Prostate gland (tissue), 2 donors: ENCODE measurements at regions not wholly inside any gene's neighbourhood (a gene's known extent, or its start where the extent isn't known, plus 50 kb on each side); places are given as distances from the start of the nearest gene placed in this dataset.

Experiments used
- DNase-seq: peaks from one replicate; pipeline ENCODE4 v3.0.0-alpha.2; 2019; ENCODE audit warnings: low spot score
- H3K27ac ChIP-seq, 2 donors: fragments of 200-600 bp; sonication (generic); 2 replicates each; pipeline ENCODE4 v1.5.1; 2017 to 2019
- H3K27me3 ChIP-seq: fragments of 200-600 bp; sonication (generic); replicated peaks from 2 replicates; pipeline ENCODE4 v1.5.1; 2019; ENCODE audit not compliant: insufficient read depth
- H3K36me3 ChIP-seq, 2 donors: fragments of 200-600 bp; sonication (generic); 1 replicate in 1 of 2; 2 replicates in 1 of 2; pipeline versions ENCODE4 v1.5.1 to v1.8.1; 2017 to 2019
- H3K4me1 ChIP-seq: fragments of 200-600 bp; sonication (generic); replicated peaks from 2 replicates; pipeline ENCODE4 v1.5.1; 2019
- H3K4me3 ChIP-seq, 2 donors: fragments of 200-600 bp; sonication (generic); 2 replicates each; pipeline ENCODE4 v1.5.1; 2017 to 2019
- H3K9me3 ChIP-seq: fragments of 200-600 bp; sonication (generic); 2 replicates; pipeline ENCODE4 v1.5.1; 2017
- POLR2A ChIP-seq: fragments of 450-650 bp; IDR thresholded peaks from one replicate; pipeline ENCODE4 v1.6.1; 2016; ENCODE audit warnings: antibody characterized with exemption, mild to moderate bottlenecking
- POLR2AphosphoS5 ChIP-seq: sonication (generic); formaldehyde crosslinking; IDR thresholded peaks from one replicate; pipeline ENCODE4 v1.6.1; 2017; ENCODE audit warnings: antibody characterized with exemption
- WGBS: methylation state at CpG from one replicate; pipeline ENCODE4 v1.1.5; 2018; 5-methylcytosine and 5-hydroxymethylcytosine counted together
- intact Hi-C: fragments of 100-400 bp; cut with DNase I; formaldehyde crosslinking; loops from one replicate; pipeline ENCODE4 v1.14.2; 2022
- TF ChIP-seq, protein P1 (sequence below), 4 experiments: fragments of 200-600 bp in 2 of 4; fragments of 450-650 bp in 2 of 4; sonication (generic) in 2 of 4; IDR thresholded peaks; 1 replicate in 3 of 4; 2 replicates in 1 of 4; pipeline ENCODE4 v1.5.1; 2016 to 2019; ENCODE audit warnings: antibody characterized with exemption in 4 of 4, mild to moderate bottlenecking in 2 of 4, moderate library complexity in 2 of 4

DNA sequence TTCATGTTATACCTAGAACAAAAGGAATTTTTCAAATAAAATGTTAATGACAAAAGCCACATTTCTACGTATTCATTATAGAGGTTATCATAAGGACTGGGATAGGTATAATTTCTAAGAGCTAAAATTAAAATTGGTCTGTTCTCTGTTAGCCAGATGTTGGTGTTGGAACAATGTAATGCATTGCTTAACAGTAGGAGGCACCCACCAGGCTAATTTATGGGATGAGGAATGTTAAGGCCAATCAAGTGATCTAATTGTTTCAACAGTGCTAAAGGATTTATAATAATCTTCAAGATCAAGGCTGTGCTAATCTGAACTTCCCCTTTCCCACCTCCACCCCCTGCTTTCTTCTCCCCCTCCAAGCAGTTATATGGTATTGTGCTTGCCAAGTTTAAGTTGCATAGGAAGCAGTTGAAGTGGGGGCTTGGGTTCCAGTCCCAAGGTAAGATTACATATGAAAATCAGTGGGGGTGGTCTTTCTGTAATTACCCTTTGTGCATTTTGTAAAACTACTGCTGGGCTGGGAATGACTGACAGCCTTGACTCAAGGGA is 89.2 kb upstream of the BACH2 start:
- WGBS = 92% methylated on average over 1 of the region's 1 CpG
- H3K27me3 ChIP-seq = no peaks in the 10 kb centered on the region
- no peaks in the 10 kb centered on the region for H3K9me3 ChIP-seq
- TF ChIP-seq POLR2A (no peak), POLR2AphosphoS5 (no peak)
- TF ChIP-seq, protein P1, sequence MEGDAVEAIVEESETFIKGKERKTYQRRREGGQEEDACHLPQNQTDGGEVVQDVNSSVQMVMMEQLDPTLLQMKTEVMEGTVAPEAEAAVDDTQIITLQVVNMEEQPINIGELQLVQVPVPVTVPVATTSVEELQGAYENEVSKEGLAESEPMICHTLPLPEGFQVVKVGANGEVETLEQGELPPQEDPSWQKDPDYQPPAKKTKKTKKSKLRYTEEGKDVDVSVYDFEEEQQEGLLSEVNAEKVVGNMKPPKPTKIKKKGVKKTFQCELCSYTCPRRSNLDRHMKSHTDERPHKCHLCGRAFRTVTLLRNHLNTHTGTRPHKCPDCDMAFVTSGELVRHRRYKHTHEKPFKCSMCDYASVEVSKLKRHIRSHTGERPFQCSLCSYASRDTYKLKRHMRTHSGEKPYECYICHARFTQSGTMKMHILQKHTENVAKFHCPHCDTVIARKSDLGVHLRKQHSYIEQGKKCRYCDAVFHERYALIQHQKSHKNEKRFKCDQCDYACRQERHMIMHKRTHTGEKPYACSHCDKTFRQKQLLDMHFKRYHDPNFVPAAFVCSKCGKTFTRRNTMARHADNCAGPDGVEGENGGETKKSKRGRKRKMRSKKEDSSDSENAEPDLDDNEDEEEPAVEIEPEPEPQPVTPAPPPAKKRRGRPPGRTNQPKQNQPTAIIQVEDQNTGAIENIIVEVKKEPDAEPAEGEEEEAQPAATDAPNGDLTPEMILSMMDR (IDR thresholded peaks at IDR 0.05) = no peak
- intact Hi-C loops = no loop called here
- H3K4me3 ChIP-seq = no peak overlapping the region
- no peaks in the 10 kb centered on the region for H3K36me3 ChIP-seq
- no peak overlapping the region for H3K27ac ChIP-seq
- H3K4me1 ChIP-seq = no peaks in the 10 kb centered on the region
- DNase-seq = no peak

DNA sequence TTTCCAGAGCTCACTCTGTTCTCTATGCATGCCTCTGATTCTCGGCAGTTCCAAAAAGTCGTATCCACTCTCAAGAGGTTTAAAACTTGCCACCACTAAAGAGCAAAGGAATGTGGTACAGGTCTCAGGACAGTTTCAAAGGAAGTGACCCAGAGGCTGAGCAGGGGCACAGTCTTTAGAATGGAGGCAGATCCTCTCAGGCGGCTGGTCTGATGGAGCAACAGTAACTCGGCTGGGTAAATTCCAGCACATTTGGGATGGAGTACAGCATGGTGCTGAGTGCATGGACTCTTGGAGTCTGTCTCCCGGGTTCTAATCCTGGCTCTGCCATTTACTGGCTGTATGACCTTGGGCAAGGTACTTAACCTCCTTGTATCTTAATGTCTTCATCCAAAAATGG is 88.1 kb upstream of the BACH2 start:
- Histone ChIP-seq H3K4me3 (no peak overlapping the region), H3K4me1 (no peaks in the 10 kb centered on the region), H3K27ac (no peak overlapping the region), H3K36me3 (no peaks in the 10 kb centered on the region), H3K9me3 (no peaks in the 10 kb centered on the region), H3K27me3 (no peaks in the 10 kb centered on the region)
- no peak for TF ChIP-seq POLR2A
- TF ChIP-seq, protein P1 (IDR thresholded peaks at IDR 0.05) = no peak
- no peak for TF ChIP-seq POLR2AphosphoS5
- intact Hi-C loops = no loop called here
- 92% methylated on average over 5 of the region's 5 CpGs for WGBS
- DNase-seq = no peak

DNA sequence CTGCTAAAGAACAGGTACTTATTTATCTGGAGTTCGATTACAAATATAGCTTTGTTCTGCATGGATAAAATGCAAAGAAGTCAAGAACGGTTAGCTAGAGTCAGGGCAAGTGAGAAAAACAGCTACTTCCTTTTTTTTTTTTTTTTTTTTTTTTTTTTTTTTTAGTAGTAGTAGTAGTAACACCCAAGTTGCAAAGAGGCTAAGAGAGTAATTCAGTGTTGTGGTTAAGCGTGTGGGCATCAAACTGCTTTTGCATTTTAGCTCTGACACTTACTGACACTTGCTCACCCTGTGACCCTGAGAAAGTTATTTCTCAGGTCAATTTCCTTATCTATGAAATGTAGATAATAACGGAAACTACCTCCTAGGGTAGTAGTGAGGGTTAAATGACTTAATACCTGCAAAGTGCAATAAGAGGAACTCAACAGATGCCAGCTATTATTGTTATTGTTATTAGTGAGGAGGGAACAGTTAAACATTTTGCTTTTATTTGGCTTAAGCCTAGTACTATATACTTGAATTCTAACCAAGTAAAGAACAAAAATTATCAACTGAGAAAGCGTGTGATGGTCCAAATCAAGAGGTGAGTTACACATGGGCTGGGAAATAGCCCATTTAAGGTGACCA is 86.7 kb upstream of the BACH2 start:
- intact Hi-C loops = no loop called here
- no peaks in the 10 kb centered on the region for H3K4me1 ChIP-seq
- 66% methylated on average over 5 of the region's 5 CpGs for WGBS
- no peaks in the 10 kb centered on the region for H3K36me3 ChIP-seq
- H3K9me3 ChIP-seq = no peaks in the 10 kb centered on the region
- H3K4me3 ChIP-seq = no peak overlapping the region
- DNase-seq = no peak
- TF ChIP-seq, protein P1 (IDR thresholded peaks at IDR 0.05) = no peak
- TF ChIP-seq POLR2A = no peak
- TF ChIP-seq POLR2AphosphoS5 = no peak
- no peaks in the 10 kb centered on the region for H3K27me3 ChIP-seq
- H3K27ac ChIP-seq = no peak overlapping the region

DNA sequence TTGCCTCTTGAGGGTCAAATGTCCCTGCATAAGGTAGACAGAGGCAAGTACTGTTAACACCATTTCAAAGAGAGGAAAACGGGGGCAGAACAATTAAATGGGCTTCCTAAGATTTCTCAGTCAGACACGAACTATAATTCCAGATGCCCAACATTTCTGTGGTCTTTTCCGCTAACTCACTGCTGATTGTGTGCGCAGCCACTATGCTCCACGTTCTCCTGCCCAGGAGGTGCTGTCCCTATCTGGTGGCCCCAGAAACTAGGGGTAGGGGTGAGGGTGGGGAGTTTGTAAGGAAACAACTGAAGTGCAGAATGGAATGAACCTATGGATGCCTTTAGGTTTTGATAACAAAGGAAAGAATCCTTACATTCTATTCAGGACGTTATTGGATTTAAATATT is 86.1 kb upstream of the BACH2 start:
- no peak overlapping the region for H3K4me3 ChIP-seq
- intact Hi-C loops = no loop called here
- H3K36me3 ChIP-seq = no peaks in the 10 kb centered on the region
- H3K27me3 ChIP-seq = no peaks in the 10 kb centered on the region
- no peaks in the 10 kb centered on the region for H3K4me1 ChIP-seq
- no peaks in the 10 kb centered on the region for H3K9me3 ChIP-seq
- 64% methylated on average over 6 of the region's 6 CpGs for WGBS
- TF ChIP-seq POLR2AphosphoS5 = no peak
- TF ChIP-seq POLR2A = no peak
- TF ChIP-seq, protein P1 (IDR thresholded peaks at IDR 0.05) = no peak
- no peak for DNase-seq
- no peak overlapping the region for H3K27ac ChIP-seq
